ENCODE measurements at regions not wholly inside any gene's neighbourhood (a gene's known extent, or its start where the extent isn't known, plus 50 kb on each side); places are given as distances from the start of the nearest gene placed in this dataset.
"Not testable (repeated sequence)": the region's sequence is repeated elsewhere in the genome, so short reads cannot be mapped to it uniquely, and the experiment has no call there.

GRCh38 chr7:34463830-34464229 lies 194.2 kb upstream of the NPSR1 start:
- no peak for DNase-seq (ENCODE audit: low read depth in 2 of 2)

DNA sequence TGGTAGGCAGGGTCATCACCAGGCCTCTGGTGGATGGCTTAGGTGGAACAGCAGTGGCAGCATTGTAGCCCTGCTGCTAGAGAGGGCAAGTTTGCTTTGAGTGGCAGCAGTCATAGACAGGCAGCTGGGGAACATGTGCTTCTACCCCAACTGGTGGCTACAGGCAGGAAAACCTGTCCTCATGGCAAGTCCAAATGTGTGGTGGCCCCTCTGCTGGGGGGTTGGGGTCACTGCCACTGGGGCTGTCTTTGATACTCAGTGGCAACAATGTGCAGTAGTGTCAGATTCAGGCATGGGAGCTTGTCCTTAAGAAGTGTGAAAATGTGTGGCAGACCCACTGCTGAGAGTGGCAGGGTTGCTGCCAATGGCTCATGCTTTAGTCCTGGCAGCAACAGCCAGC lies 186.2 kb upstream of the NPSR1 start:
- no peak for DNase-seq (ENCODE audit: low read depth in 2 of 2)

DNA sequence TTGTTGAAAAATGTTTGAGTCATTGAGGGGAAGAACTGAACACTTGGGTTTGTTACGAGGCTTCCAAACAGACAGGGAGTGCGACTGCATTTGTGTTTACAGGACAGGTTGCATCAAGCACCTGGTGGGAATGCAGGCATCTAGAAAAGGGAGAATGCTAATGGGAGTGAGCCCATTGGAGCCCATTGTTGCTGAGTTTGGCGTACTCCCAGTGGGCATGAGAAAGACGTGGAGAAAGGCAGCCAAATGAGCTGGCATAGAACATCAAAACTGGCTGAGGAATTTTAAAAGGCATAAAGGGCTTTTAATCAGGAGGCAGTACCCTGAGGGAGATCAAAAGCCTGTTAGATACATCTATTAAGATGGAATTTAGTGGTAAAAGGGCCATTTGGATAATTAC lies 171.6 kb upstream of the NPSR1 start:
- DNase-seq (ENCODE audit: low read depth in 2 of 2), result no peak

- DNase-seq (ENCODE audit: low read depth in 2 of 2), result no peak
Measured at GRCh38 chr7:34487391-34488115, 170.5 kb upstream of the NPSR1 start.

- DNase-seq (ENCODE audit: low read depth in 2 of 2), result no peak
Measured at GRCh38 chr7:34488766-34489165, 169.3 kb upstream of the NPSR1 start.

- no peak for DNase-seq (ENCODE audit: low read depth in 2 of 2)
Measured at GRCh38 chr7:34491899-34492298, 166.1 kb upstream of the NPSR1 start.

DNA sequence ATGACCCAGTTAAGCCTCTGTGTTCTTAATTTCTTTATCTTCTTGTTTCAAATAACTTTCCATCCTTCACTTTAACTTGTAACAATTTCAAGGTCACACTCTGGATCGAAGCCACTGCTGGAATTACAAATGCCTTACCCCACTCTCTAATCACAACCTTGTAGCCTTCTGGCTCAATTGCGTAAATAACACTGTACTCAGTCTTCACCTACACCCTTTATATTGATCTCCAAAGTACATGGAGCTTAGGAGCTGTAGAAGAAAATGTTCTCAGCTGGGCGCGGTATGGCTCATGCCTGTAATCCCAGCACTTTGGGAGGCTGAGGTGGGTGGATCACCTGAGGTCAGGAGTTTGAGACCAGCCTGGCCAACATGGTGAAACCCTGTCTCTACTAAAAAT lies 164.3 kb upstream of the NPSR1 start:
- no peak for DNase-seq (ENCODE audit: low read depth in 2 of 2)

GRCh38 chr7:34497153-34497777 lies 160.8 kb upstream of the NPSR1 start:
- DNase-seq (ENCODE audit: low read depth in 2 of 2), result no peak

DNA sequence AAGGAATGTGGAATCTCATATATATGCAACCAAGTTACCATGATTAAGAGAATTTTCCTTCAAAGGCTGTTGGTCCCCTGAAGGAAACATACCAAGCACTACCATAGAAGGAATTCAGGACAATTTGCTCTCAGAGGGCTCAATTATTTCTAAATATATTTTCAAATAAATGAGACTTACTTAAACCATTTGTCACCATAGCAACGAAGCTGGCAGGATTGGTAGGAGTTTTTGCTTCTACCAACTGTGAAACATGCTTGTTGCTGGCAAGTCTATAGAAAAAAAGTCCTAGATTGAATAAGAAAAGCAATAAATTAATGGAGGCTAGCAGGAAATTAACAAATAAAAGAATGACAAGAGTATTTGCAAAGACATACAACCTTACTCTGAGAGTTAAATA lies 156.9 kb upstream of the NPSR1 start:
- no peak for DNase-seq (ENCODE audit: low read depth in 2 of 2)

- DNase-seq (ENCODE audit: low read depth in 2 of 2), result no peak
Measured at GRCh38 chr7:34507191-34507590, 150.8 kb upstream of the NPSR1 start.

DNA sequence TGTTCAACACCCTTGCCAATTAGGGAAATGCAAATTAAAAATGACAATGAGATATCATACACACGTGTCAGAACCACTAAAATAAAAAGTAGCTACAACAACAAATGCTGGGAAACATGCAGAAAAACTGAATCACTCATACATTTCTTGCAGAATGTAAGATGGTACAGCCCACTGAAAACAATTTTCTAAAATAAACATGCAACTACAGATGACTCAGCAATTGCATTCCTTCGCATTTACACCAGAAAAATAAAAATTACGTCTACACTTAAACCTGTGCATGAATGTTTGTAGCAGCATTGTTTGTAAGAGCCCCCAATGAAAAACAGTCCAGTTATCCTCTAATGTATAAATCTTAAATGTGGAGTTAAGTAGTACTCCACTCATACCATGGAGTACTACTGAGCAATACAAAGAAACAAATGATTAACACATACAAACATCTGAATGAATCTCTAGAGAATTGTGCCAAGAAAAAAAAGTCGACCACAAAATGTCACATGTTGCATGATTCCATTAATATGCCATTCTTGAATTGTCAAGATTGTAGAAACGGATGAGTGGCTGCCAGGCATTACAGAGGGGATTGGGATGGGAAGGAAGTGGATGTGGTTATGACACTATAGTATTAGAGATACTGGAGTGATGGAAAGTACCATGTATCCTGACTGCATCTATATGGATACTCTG lies 134.6 kb upstream of the NPSR1 start:
- no peak for DNase-seq (ENCODE audit: low read depth in 2 of 2)

- no peak for DNase-seq (ENCODE audit: low read depth in 2 of 2)
Measured at GRCh38 chr7:34530259-34530658, 127.8 kb upstream of the NPSR1 start.

- no peak for DNase-seq (ENCODE audit: low read depth in 2 of 2)
Measured at GRCh38 chr7:34539003-34539402, 119.0 kb upstream of the NPSR1 start.

- DNase-seq (ENCODE audit: low read depth in 2 of 2), result no peak
Measured at GRCh38 chr7:34544621-34545020, 113.4 kb upstream of the NPSR1 start.

DNA sequence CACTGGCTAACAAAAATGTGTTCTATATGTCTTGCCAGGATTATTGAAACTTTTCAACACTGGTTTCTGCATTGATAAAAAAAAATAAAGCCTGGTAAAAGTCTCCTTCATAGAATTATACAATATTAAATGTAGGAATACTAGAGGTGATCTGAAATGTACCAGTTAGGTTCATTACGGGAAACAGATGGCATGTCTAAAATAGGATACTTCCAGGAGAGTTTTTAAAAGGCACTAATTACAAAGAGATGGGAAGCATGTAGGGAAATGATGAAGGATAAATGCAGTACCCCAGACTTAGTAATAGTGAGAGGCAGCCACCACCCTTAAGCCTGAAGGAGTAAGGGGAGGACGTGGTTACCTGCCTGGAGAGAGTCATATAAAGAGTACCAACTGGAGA lies 107.0 kb upstream of the NPSR1 start:
- DNase-seq (ENCODE audit: low read depth in 2 of 2), result no peak

DNA sequence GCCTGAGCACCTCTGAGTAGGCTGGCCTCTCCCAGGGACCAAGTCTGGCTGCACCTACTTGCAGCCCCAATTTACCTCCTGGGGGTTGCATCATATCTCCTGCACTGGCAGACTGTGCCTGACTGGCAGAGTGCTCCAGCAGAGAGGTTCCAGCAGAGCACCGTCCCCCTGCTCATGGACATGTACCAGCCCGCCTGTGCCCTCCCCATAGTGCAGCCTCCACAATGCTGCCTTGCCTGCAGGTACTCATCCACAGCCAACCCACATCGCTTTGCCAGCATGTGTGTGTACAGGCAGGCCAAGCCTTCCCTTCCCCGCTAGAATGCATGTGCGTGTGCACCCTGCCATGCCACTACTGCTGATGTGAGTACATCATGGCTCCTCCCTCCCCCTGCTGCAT lies 105.5 kb upstream of the NPSR1 start:
- DNase-seq (ENCODE audit: low read depth in 2 of 2), result no peak

GRCh38 chr7:34558022-34558421 lies 100.0 kb upstream of the NPSR1 start:
- no peak for DNase-seq (ENCODE audit: low read depth in 2 of 2)

GRCh38 chr7:34564091-34564490 lies 93.9 kb upstream of the NPSR1 start:
- DNase-seq (ENCODE audit: low read depth in 2 of 2), result no peak

GRCh38 chr7:34567906-34568305 lies 90.1 kb upstream of the NPSR1 start:
- DNase-seq (ENCODE audit: low read depth in 2 of 2), result no peak

GRCh38 chr7:34569975-34570699 lies 87.9 kb upstream of the NPSR1 start:
- no peak for DNase-seq (ENCODE audit: low read depth in 2 of 2)

DNA sequence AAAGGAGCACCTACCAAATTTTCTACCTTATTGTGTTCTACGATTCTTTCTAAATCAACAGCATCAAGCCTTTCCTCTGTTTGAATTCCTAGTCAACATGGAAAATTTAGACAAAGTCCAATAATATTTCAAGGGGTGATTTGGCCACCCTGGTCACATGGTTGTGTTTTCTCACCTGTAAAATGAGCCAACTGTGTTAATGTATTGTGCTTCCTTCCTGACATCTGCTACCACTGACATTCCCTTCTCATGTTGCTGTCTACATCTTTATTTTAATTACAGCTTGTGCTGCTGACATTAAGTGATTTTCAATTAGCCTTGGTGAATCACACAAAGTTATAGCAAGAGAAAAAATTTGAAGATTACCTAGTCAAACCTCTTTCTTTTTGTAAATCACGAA lies 83.0 kb upstream of the NPSR1 start:
- no peak for DNase-seq (ENCODE audit: low read depth in 2 of 2)

DNA sequence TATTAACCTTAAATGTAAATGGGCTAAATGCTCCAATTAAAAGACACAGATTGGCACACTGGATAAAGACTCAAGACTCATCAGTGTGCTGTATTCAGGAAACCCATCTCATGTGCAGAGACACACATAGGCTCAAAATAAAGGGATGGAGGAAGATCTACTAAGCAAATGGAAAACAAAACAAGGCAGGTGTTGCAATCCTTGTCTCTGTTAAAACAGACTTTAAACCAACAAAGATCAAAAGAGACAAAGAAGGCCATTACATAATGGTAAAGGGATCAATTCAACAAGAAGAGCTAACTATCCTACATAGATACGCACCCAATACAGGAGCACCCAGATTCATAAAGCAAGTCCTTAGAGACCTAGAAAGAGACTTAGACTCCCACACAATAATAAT lies 80.1 kb upstream of the NPSR1 start:
- DNase-seq (ENCODE audit: low read depth in 2 of 2), result not testable (repeated sequence)
